Adrenal gland (tissue), 9 donors: ENCODE measurements at regions not wholly inside any gene's neighbourhood (a gene's known extent, or its start where the extent isn't known, plus 50 kb on each side); places are given as distances from the start of the nearest gene placed in this dataset.

Experiments
- DNase-seq, 7 donors: peaks; one replicate each; pipeline ENCODE4 v3.0.0-alpha.2; 2019 to 2020
- H3K27ac ChIP-seq, 5 donors: fragments of 200-600 bp; sonication (generic) in 4 of 5; 1 replicate in 3 of 5; 2 replicates in 2 of 5; pipeline versions ENCODE4 v1.5.1 to v1.8.0; 2016 to 2020; ENCODE audit warnings: mild to moderate bottlenecking in 1 of 5
- H3K27me3 ChIP-seq: fragments of 200-600 bp; 2 replicates; pipeline ENCODE4 v1.8.0; 2021
- H3K36me3 ChIP-seq, 2 donors: fragments of 200-600 bp; replicated peaks in 1 of 2; 1 replicate in 1 of 2; 2 replicates in 1 of 2; pipeline versions ENCODE4 v1.5.1 to v1.8.0; 2018 to 2022
- H3K4me1 ChIP-seq, 2 donors: fragments of 200-600 bp; replicated peaks in 1 of 2; 1 replicate in 1 of 2; 2 replicates in 1 of 2; pipeline versions ENCODE4 v1.5.1 to v1.8.0; 2018 to 2021
- H3K4me3 ChIP-seq, 4 donors: fragments of 200-600 bp; sonication (generic) in 3 of 4; one replicate each; pipeline ENCODE4 v1.5.1; 2016 to 2018
- H3K9me3 ChIP-seq, 3 donors: fragments of 200-600 bp; sonication (generic) in 1 of 3; replicated peaks in 1 of 3; 1 replicate in 2 of 3; 2 replicates in 1 of 3; pipeline versions ENCODE4 v1.5.1 to v1.8.0; 2016 to 2021
- CTCF ChIP-seq, 6 experiments: fragments of 450-650 bp in 4 of 6; fragments of 200-600 bp in 2 of 6; sonication (generic) in 1 of 6; IDR thresholded peaks; 1 replicate in 5 of 6; 2 replicates in 1 of 6; pipeline versions ENCODE4 v1.5.1 to v1.8.0; 2016 to 2021; ENCODE audit warnings: antibody characterized with exemption in 6 of 6, mild to moderate bottlenecking in 2 of 6, moderate library complexity in 1 of 6
- POLR2A ChIP-seq, 2 donors: fragments of 450-650 bp; IDR thresholded peaks; one replicate each; pipeline ENCODE4 v1.6.1; 2017; ENCODE audit warnings: antibody characterized with exemption in 2 of 2, mild to moderate bottlenecking in 2 of 2, moderate library complexity in 1 of 2
- WGBS, 4 donors: extraction: QIAGEN DNeasy Blood & Tissue Kit in 2 of 4; methylation state at CpG; one replicate each; pipeline versions ENCODE4 v1.1.5 to v1.1.7; 2013 to 2017; 5-methylcytosine and 5-hydroxymethylcytosine counted together
- intact Hi-C, 2 donors: fragments of 100-400 bp; cut with DNase I; formaldehyde crosslinking; loops; one replicate each; pipeline versions ENCODE4 v1.14.1 to v1.15.0; 2022 to 2023
- donor health status: healthy with polysubstance abuse.
- donor health status: Bipolar disorder and iron deficiency.
- donor health status: DM: yes; HTN: yes; CAD: no.
- donor health status: DM: no; HTN: no; CAD: no.
- donor health status: DM: no; HTN: no; CAD: no.

- no peaks in the 10 kb centered on the region for H3K4me1 ChIP-seq
- H3K27ac ChIP-seq, result no peak overlapping the region
- no peak overlapping the region for H3K4me3 ChIP-seq
- no peaks in the 10 kb centered on the region for H3K9me3 ChIP-seq
- H3K36me3 ChIP-seq, result no peaks in the 10 kb centered on the region
- TF ChIP-seq POLR2A (IDR thresholded peaks at IDR 0.05) (no peak), CTCF (IDR thresholded peaks at IDR 0.05) (no peak)
- no peaks in the 10 kb centered on the region for H3K27me3 ChIP-seq
- no peak for DNase-seq
- intact Hi-C loops, result no loop called here
Measured at GRCh38 chr11:97107604-97108003, 717.8 kb downstream of the JRKL start.

GRCh38 chr11:97109078-97109477, 719.3 kb downstream of the JRKL start:
- Histone ChIP-seq H3K27me3 (no peaks in the 10 kb centered on the region), H3K4me1 (no peaks in the 10 kb centered on the region), H3K36me3 (no peaks in the 10 kb centered on the region), H3K9me3 (no peaks in the 10 kb centered on the region), H3K27ac (no peak overlapping the region), H3K4me3 (no peak overlapping the region)
- no peak for TF ChIP-seq CTCF (IDR thresholded peaks at IDR 0.05)
- no peak for TF ChIP-seq POLR2A (IDR thresholded peaks at IDR 0.05)
- 68 to 87% (median 80%) methylated on average over 1 of the region's 1 CpG for WGBS, 4 donors
- DNase-seq, result no peak
- intact Hi-C loops, result no loop called here

- WGBS, 4 donors, result 76 to 84% (median 80%) methylated on average over 4 of the region's 4 CpGs
- intact Hi-C loops, result no loop called here
- Histone ChIP-seq H3K27me3 (no peaks in the 10 kb centered on the region), H3K9me3 (no peaks in the 10 kb centered on the region), H3K4me3 (no peak overlapping the region), H3K27ac (no peak overlapping the region), H3K4me1 (no peaks in the 10 kb centered on the region), H3K36me3 (no peaks in the 10 kb centered on the region)
- no peak for TF ChIP-seq POLR2A (IDR thresholded peaks at IDR 0.05)
- TF ChIP-seq CTCF (IDR thresholded peaks at IDR 0.05), result no peak
- DNase-seq, result no peak
Measured at GRCh38 chr11:97110376-97110775, 720.6 kb downstream of the JRKL start.

GRCh38 chr11:97111559-97111958, 721.7 kb downstream of the JRKL start:
- H3K4me1 ChIP-seq, result no peaks in the 10 kb centered on the region
- no peak overlapping the region for H3K27ac ChIP-seq
- no peaks in the 10 kb centered on the region for H3K9me3 ChIP-seq
- intact Hi-C loops, result no loop called here
- H3K4me3 ChIP-seq, result no peak overlapping the region
- H3K36me3 ChIP-seq, result no peaks in the 10 kb centered on the region
- H3K27me3 ChIP-seq, result no peaks in the 10 kb centered on the region
- 82 to 97% (median 89%) methylated on average over 11 of the region's 11 CpGs for WGBS, 4 donors
- DNase-seq, result no peak
- TF ChIP-seq POLR2A (IDR thresholded peaks at IDR 0.05) (no peak), CTCF (IDR thresholded peaks at IDR 0.05) (no peak)
